Breast epithelium (tissue), 3 donors: ENCODE measurements at regions not wholly inside any gene's neighbourhood (a gene's known extent, or its start where the extent isn't known, plus 50 kb on each side); places are given as distances from the start of the nearest gene placed in this dataset.

ENCODE experiments used
- POLR2A ChIP-seq: fragments of 450-650 bp; IDR thresholded peaks from one replicate; pipeline ENCODE4 v1.6.1; 2016; ENCODE audit warnings: antibody characterized with exemption, mild to moderate bottlenecking, moderate library complexity
- TF ChIP-seq, protein P1 (sequence below), 3 donors: fragments of 450-650 bp; IDR thresholded peaks; one replicate each; pipeline ENCODE4 v1.5.1; 2016 to 2017; ENCODE audit warnings: antibody characterized with exemption in 3 of 3, mild to moderate bottlenecking in 3 of 3, moderate library complexity in 3 of 3

DNA sequence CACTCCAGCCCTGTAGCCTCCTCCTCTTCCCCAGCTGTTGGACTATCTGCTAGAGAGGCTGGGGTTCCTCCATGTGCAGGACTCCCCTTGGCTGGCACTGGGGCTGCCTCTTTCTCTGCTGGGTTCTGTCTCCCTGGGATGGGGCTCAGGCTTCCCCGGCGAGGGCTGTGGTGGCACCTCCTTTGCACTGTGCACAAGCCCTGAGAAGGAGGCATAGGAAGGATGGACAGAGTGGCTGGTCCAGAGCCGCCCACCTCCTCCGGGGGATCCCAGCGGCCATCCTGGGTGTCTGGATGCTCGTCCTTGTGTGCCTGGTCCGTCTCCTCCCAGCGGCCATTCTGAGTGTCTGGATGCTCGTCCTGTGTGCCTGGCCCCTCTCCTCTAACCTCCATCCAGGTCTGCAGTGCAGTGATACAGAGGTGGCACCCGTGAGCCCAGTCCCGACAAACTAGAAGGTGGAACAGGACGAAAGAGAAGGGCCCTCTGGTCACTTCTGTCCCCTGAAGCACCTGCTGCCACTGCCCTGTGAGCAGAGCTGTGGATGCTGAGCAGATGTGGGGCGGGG lies 633.7 kb downstream of the BRD1 start:
- TF ChIP-seq, protein P1, sequence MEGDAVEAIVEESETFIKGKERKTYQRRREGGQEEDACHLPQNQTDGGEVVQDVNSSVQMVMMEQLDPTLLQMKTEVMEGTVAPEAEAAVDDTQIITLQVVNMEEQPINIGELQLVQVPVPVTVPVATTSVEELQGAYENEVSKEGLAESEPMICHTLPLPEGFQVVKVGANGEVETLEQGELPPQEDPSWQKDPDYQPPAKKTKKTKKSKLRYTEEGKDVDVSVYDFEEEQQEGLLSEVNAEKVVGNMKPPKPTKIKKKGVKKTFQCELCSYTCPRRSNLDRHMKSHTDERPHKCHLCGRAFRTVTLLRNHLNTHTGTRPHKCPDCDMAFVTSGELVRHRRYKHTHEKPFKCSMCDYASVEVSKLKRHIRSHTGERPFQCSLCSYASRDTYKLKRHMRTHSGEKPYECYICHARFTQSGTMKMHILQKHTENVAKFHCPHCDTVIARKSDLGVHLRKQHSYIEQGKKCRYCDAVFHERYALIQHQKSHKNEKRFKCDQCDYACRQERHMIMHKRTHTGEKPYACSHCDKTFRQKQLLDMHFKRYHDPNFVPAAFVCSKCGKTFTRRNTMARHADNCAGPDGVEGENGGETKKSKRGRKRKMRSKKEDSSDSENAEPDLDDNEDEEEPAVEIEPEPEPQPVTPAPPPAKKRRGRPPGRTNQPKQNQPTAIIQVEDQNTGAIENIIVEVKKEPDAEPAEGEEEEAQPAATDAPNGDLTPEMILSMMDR (IDR thresholded peaks at IDR 0.05) = no peak
- TF ChIP-seq POLR2A = no peak
